ENCODE measurements at regions not wholly inside any gene's neighbourhood (a gene's known extent, or its start where the extent isn't known, plus 50 kb on each side); places are given as distances from the start of the nearest gene placed in this dataset.

- no peak for DNase-seq
These were observed 401.5 kb downstream of the NPHP4 start for GRCh38 chr1:5590717-5591116.

- DNase-seq, result no peak
These were observed 405.6 kb downstream of the NPHP4 start for GRCh38 chr1:5586629-5587028.

GRCh38 chr1:5585256-5585655 lies 407.0 kb downstream of the NPHP4 start:
- DNase-seq, result no peak

- DNase-seq, result no peak
These were observed 411.3 kb downstream of the NPHP4 start for GRCh38 chr1:5580926-5581325.

- no peak for DNase-seq
These were observed 412.3 kb downstream of the NPHP4 start for GRCh38 chr1:5579966-5580365.

- no peak for DNase-seq
These were observed 413.5 kb downstream of the NPHP4 start for GRCh38 chr1:5578690-5579089.

GRCh38 chr1:5577255-5578040 lies 414.8 kb downstream of the NPHP4 start:
- DNase-seq, result no peak

GRCh38 chr1:5576673-5577065 lies 415.6 kb downstream of the NPHP4 start:
- DNase-seq, result no peak

GRCh38 chr1:5576011-5576672 lies 416.1 kb downstream of the NPHP4 start:
- no peak for DNase-seq

GRCh38 chr1:5575396-5575940 lies 416.8 kb downstream of the NPHP4 start:
- no peak for DNase-seq

GRCh38 chr1:5574641-5575040 lies 417.6 kb downstream of the NPHP4 start:
- no peak for DNase-seq

GRCh38 chr1:5572794-5573193 lies 419.4 kb downstream of the NPHP4 start:
- DNase-seq, result no peak

- no peak for DNase-seq
These were observed 420.3 kb downstream of the NPHP4 start for GRCh38 chr1:5571861-5572401.

- no peak for DNase-seq
These were observed 420.8 kb downstream of the NPHP4 start for GRCh38 chr1:5571438-5571837.

GRCh38 chr1:5570931-5571330 lies 421.3 kb downstream of the NPHP4 start:
- no peak for DNase-seq

GRCh38 chr1:5568321-5568720 lies 423.9 kb downstream of the NPHP4 start:
- no peak for DNase-seq

- DNase-seq, result no peak
These were observed 424.4 kb downstream of the NPHP4 start for GRCh38 chr1:5567839-5568238.

GRCh38 chr1:5566924-5567323 lies 425.3 kb downstream of the NPHP4 start:
- no peak for DNase-seq

GRCh38 chr1:5565281-5566125 lies 426.7 kb downstream of the NPHP4 start:
- DNase-seq, result no peak

GRCh38 chr1:5564578-5565257 lies 427.5 kb downstream of the NPHP4 start:
- DNase-seq, result no peak

GRCh38 chr1:5563861-5564577 lies 428.2 kb downstream of the NPHP4 start:
- DNase-seq, result no peak

GRCh38 chr1:5562769-5563168 lies 429.5 kb downstream of the NPHP4 start:
- DNase-seq, result no peak

Measured in CD4-positive, alpha-beta T cell treated with Interferon gamma for 1 hour (primary cell).